NCI-H1105 (cell line): ENCODE measurements at regions not wholly inside any gene's neighbourhood (a gene's known extent, or its start where the extent isn't known, plus 50 kb on each side); places are given as distances from the start of the nearest gene placed in this dataset.

ENCODE experiments used
- DNase-seq: peaks from one replicate; lab custom pipeline; 2025; lab: John Stamatoyannopoulos, UW

DNA sequence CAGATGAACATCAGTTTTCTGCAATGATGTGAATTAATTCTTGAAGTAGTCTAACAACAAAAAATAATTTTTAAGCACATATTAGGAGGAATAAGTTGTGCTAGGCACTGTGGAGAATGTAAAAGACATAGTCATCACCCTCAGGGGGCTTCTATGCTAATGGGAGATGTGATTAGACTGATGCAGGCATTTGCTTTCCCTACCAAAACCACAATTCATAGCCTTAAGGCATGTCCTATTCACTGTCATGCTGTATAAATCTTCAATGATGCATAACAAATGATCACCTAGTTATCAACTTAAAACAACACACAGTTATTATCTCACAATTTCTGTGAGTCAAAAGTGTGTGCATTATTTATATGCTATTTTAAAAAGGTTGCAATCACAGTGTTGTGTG lies 422.6 kb downstream of the MAN2A1 start:
- DNase-seq = no peak

DNA sequence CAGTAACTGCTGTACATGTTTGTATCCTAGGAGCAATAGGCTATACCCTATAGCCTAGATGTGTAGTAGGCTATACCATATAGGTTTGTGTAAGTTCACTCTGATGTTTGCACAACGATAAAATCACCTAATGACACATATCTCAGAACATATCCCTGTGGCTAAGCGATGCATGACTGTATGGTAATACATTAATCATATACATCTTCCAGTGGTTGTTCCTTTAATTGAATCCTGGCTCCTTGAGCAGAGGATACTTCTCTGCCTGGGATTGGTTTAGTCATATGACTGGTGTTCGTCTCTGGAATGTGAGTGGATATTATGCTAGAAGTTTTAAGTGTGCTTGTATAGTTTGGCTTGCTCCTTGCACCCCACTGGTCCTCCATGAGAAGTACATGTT lies 425.8 kb downstream of the MAN2A1 start:
- no peak for DNase-seq

DNA sequence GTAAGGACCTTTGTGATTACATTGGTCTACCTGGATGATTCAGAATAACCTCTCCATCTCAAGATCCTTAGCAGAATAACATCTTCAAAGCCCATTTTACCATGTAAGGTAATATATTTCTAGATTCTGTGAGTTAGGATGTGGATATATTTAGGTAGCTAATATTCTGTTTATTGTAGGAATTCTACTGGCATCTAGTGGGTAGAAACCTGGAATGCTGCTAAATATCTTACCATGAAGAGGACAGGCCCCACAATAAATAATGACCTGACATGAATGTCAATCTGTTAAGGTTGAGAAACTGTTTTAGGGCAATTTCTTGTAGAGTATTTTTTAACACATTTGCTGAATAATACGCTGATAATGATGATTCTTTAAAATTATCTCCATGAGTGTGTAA lies 426.8 kb downstream of the MAN2A1 start:
- DNase-seq = no peak

DNA sequence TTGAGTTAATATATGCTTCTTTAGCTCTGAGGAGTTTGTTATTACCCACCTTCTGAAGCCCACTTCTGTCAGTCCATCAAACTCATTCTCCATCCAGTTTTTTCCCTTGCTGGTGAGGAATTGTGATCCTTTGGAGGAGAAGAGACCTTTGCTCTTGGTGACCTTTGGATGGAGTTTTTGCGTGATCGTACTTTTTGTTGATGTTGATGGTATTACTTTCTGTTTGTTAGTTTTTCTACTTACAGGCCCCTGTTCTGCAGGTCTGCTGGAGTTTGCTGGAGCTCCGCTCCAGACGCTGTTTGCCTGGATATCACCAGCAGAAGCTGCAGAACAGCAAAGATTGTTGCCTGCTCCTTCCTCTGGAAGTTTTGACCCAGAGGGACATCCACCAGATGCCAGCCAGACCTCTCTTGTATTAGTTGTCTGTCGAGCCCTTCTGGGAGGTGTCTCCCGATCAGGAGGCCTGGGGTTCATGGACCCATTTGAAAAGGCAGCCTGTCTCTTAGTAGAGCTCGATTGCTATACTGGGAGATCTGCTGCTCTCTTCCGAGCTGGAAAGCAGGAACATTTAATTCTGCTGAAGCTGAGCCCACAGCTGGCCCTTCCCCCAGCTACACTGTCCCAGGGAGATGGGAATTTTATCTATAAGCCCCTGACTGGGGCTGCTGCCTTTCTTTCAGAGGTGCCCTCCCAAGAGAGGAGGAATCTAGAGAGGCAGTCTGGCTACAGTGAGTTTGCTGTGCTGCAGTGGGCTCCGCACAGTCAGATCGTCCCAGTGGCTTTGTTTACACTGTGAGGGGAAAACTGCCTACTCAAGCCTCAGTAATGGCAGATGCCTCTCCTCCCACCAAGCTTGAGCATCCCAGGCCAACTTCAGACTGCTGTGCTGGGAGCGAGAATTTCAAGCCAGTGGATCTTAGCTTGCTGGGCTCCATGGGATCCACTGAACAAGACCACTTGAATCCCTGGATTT lies 445.5 kb downstream of the MAN2A1 start:
- DNase-seq = no peak

DNA sequence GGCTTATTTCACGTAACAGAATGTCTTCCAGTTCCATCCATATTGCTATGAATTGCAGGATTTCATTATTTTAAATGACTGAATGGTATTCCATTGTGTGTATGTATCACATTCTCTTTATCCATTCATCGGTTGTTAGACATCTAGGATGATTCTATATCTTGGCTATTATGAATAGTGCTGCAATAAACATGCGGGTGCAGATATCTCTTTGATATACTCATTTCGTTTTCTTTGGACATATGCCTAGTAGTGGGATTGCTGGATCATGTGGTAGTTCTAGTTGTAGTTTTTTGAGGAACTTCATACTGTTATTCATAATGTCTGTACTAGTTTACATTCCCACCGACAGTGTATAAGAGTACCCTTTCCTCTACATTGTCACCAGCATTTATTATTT lies 460.5 kb downstream of the MAN2A1 start:
- DNase-seq = no peak

DNA sequence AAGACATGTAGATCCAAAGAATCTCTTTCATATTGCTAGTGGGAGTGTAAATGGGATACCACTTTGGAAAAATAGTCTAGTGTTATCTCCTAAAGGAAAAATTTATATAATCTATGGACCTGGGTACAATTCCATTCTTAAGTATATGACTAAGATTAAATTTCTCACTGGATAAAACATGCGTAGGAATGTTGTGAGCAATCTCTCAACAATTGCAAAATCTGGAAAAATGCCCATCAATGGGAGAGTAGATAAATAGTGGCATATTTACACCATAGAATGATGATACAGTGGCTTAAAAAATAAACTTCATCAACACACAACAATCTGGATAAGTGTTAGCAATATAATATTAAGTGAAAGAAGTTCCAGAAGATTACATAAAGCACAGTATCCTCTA lies 469.5 kb downstream of the MAN2A1 start:
- no peak for DNase-seq

DNA sequence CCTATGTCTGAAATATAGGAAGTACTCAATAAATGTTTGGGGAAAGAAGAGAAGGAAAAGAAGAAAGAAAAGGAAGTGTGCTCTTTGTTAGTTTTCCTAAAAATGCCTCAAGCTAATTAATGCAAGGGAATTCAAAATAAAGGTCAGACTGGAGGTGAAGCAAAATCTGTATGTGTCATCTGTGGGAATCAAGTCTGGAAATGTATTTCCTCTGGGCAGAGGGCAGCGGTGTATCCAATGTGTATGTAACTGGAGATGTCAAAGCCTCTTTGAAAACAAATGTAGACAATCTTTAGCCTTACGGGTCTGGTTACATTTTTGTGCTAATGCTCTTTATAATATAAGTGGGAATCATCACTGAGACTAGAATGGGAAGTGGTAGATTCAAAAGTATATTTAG lies 471.4 kb downstream of the MAN2A1 start:
- no peak for DNase-seq

DNA sequence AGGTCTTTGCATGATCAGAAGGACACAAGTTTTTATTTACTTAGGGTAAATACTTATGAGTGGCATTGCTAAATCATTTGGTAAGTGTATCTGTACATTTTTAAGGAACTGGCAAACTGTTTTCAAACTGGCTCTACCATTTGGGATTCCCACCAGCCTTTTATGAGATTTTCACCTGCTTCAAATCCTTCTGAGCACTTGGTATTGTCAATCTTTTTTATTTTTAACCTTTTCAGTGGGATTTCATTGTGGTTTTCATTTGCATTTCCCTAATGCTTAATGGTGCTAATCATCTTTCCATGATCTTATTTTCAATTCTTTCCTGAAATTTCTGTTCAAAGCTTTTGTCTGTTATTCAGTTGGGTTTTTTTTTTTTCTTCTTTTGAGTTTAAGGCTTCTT lies 475.6 kb downstream of the MAN2A1 start:
- DNase-seq = no peak

DNA sequence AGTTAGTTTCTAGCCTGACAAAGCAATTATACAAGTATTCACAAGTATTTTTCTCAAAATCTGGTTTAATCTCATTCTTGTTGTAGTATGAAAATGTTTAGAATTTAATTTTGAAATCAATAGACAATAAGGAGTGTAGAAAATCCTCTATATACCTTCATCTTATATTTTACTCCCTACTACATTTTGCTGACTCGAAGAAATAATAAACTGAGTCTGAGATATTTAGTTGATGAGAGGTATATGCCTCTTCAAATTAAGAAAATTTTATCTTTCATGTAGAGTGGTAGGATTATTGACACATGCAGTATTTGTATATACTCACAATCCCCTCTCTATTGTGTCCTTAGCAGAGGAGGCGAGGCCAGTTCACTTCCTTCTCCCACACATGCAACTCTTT lies 477.7 kb downstream of the MAN2A1 start:
- DNase-seq = no peak

DNA sequence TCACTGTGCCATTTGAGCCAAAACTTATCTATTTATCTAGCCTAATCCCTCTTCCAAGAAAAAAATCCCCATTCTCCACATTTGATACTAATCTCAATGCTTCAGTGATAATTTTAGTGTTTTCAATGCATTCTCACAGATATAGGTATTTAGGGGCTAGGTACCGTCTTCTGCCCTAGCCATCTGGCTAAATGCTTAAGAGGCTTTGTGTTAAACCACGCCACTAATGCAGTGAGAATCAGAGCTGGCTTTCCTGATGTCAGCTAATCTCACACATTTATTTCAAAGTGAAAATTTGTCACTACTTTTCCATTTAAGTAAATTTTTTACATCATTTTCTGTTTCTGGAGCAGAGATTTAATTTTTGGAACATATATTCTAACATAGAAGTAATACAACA lies 479.7 kb downstream of the MAN2A1 start:
- DNase-seq = no peak

DNA sequence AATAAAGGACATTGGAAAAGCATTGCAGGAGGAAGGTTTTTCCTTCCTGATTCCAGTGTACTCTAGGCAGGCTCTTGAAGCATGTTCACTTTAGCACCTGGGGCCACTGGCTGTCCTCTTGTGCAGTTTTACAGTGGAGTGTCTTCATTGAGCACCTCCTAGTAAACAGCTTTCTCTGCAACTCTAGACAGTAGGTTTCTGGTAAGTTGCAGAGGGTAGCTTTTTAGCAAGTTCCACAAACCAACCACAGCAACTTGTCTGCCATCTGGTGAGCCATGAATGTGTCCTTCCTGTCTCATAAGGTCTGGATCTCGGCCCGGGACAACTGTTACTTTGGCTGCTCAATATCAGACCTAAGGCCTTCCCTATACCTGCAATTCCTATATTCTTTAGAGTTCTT lies 488.0 kb downstream of the MAN2A1 start:
- DNase-seq = no peak

DNA sequence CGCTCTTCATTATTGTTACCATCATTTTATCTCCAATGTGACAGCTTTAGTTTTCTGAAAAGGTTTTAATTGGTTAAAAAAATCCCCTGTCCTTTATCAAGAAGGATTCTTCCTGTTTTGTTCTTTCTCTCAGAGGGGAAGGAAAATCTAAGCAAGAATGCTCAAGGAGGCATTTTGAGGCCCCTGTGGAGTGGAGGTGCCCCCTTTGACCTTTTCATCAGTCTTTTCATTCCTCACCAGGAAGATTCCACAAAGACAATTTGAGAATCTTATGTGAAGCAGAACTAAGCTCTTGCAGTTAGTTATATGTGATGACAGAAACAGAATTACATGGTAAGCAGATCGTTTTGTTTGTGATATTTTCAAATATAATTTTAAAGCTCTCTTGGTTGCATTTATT lies 489.6 kb downstream of the MAN2A1 start:
- no peak for DNase-seq

DNA sequence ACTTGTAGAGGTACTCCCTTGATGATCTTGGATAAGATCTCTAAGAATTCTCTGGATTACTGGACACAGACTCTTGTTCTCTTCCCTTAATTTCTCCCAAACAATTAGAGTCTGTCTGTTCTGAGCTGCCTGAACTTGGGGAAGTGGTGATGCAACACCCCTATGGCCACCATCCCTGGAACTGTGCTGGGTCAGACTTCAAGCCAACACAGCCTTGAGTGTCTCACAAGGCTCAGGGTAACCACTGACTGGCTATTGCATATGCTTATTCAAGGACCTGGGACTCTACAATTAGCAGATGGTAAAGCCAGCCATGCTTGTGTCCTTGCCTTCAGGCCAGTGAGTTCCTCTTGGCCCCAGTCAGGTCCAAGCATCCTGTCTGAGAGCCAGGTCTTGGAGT lies 504.5 kb downstream of the MAN2A1 start:
- DNase-seq = no peak

DNA sequence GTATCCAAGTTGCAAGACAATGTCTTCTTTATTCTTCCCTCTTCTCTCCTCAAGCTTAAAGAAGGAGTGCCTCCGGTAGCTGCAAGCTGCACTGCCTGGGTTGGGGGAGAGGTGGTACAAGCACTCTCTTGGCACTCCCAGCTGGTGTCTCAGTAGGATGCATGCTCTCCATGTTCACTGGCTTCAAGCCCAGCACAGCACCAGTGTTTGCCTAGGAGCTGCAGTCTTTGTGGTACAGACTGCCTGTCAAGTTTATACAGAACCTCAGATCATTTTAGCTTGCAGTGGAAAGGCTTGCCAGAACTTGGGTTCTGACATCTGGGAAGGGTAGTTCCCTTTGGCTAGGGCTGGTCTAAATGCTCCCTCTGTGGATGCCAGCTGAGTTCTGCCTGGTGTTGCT lies 505.6 kb downstream of the MAN2A1 start:
- DNase-seq = no peak

DNA sequence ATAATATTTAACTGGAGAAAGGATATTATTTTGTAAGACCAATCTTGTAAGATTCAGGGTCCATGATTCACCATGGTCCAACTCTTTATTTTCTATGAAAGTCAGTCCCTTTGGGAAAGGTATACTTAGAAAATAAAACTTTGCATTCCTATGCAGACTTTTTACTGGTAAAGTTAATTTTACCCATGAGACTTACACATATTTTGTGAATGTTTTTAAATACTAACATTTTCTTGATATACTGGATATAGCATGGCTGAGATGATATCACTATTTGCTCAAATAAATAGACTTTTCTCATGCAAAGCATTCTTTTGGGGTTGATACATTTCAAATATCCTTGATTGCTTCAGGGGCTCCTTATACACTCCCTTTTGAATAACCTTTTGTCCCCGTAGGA lies 512.1 kb downstream of the MAN2A1 start:
- no peak for DNase-seq

DNA sequence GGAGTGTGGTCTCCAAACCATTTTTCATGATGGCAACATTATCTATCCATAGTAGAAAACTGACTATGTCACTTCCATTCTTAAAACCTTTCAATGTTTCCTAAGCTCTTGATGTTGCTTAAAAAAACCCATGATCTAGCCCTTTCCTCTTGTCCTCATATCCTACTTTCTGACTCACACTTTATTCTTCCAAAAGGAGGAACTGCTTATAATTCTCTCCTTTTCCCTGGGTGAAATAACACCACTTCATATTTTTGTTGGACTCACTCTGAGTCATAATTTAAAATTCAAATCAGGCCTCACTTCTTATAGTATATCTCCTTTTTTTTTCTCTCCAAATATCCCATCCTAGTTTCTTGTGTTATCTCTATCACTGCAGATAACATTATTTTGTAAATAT lies 513.9 kb downstream of the MAN2A1 start:
- DNase-seq = no peak

DNA sequence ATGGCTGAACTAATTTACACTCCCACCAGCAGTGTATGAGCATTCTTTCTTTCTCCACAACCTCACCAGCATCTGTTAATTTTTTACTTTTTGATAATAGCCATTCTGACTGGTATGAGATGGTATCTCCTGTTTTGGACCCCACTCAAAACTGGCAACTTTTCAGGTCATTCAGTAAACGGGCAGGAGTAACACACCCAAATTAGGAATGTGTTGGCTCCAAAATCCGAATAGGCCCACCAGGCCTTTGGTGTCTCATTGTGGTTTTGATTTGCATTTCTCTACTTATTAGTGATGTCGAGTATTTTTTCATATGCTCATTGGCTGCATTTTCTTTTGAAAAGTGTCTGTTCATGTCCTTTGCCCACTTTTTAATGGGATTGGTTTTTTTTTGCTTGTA lies 517.1 kb downstream of the TMEM232 start:
- DNase-seq = no peak

DNA sequence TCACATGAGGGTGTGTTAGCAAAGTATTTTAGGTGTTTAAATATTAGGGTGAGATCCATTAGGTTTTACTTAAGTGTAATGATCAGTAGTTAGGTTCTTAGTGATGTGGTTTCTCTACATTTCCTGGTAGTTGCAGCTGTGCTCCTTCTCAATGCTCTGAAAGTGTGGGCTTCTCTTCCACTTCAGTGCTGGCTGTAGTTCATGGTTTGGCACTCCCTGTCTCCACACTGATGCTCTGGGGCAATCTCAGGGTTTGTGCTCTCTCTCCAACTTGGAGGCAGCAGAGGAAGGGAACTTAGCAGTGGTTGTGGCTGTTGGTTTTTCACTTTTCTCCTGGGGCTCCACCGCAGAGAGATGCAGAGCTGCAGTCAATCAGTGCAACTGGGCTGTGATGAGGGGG lies 507.5 kb downstream of the TMEM232 start:
- no peak for DNase-seq

DNA sequence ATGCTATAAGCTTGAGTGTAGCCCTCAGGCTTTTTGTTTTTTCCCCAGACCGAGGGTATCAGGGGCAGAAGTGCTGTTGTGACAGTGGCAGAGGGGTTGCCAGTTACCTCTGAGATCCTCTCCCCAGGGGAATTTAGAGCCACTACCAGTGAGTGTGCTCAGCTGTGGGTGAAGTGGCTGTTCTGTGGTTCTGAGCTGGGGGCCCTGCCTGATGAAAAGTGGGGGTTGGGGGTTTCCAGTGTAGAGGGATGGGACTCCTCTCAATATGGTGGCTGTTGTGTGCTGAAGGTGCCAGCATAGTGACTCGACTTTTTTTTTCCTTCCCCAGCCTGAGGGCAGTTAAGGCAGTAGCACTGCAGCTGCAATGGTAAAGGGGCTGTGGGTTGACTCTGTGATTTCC lies 506.7 kb downstream of the TMEM232 start:
- DNase-seq = no peak

DNA sequence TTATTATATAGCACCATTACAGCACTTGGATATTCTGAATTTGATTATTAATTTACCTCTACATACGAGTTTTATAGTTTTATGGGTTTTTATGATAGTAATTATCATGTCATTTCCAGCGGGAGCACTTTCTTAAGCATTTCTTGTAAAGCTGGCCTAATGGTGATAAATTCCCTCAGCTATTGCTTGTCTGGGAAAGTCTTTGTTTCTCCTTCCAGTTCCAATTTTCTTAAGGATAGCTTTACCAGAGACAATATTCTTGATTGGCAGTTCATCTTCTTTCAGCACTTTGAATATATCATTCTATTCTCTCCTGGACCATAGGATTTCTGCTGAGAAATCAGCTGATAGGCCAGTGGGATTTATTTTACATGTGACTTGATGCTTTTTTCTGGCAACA lies 505.4 kb downstream of the TMEM232 start:
- no peak for DNase-seq

DNA sequence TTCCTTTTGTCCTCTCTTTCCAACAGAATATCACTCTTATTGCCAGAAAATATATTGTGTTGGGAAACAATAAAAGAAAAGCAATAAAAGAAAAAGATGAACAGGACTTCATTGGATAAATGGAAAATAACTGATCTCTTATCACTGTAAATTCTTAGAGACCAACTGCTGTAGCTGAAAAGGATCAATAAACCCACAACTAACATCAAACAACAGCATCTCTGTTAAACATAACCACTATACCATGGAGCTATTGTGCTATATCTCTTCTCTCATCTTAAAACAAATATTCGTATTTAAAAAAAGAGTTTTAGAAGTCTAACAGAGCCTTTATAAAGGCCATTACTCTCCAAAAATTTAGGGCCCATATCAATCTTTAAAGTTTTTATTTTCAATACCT lies 502.4 kb downstream of the TMEM232 start:
- no peak for DNase-seq

DNA sequence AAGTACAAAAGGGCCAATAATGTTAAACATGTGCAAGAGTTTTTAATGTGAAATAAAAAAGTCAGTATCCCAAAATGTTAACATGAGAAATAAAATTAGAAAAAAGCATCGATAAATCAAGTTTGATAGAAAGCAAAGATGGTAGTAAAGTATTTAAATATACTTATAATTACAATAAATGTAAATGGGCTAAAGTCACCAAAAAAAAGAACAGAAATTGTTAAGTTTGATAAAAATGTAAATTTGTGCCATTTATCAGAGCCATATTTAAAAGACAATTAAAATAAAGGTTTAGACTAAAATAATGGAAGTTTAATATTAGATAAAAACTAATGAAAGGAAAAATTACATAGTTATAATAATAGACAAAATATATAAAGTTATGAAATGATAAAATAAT lies 500.5 kb downstream of the TMEM232 start:
- DNase-seq = no peak

DNA sequence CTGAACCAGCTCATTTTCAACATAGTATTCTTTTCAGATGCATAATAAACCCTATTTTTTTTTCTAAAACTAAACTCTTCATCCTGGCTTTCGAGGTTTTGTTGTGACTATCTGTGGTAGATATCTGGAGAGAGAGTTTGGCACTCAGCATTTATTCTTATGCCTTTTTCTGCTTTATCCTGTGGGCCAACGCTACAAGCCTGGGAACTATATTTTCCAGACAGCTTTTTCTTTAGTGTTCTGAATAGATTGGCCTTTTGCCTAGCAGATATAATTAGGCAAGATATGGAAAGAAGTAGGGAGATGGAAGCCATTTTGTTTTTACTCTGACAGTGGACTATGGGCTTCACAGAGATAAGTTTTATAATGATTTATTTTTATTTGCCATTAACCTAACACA lies 486.7 kb downstream of the TMEM232 start:
- DNase-seq = no peak

DNA sequence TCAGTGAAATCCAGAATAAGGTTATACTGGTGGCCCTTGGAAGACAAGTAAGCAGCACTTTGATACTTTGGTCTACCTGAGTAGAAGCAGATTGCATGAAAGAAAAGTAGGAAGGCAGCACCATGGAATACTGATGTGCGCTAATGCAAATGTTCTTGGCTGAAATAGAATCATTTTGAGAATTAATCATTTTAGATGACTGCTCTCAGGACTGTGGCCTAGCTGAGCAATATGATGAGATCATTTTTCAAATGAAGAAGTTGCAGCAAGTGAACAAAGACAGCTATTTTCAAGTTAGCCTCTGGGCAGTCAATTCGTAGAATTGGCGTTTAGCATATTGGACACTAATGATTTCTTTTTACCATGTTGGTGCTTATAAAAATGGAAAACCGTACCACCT lies 483.5 kb downstream of the TMEM232 start:
- no peak for DNase-seq
